GM12878 (cell line): ENCODE measurements at regions not wholly inside any gene's neighbourhood (a gene's known extent, or its start where the extent isn't known, plus 50 kb on each side); places are given as distances from the start of the nearest gene placed in this dataset.

Experiments
- ATAC-seq: fragments of 200-7000 bp; cut with Tn5 transposase; 3 replicates; pipeline ENCODE4 v1.9.1; 2020; ENCODE audit warnings: mild to moderate bottlenecking, moderate library complexity
- BruUV-seq: library from RNA; stranded (reverse); fragments of 400-500 nt; replicated peaks from 2 replicates; lab custom pipeline; 2021; lab: Mats Ljungman, UMichigan
- CTCF ChIA-PET: fragments of 300-600 bp; sonication (Branson Sonifier 250); formaldehyde crosslinking; extraction: SDS; loops from one replicate; lab custom pipeline; 2021; ENCODE audit warnings: inconsistent platforms; lab: Yijun Ruan, JAX
- POLR2A ChIA-PET: fragments of 350-600 bp; formaldehyde crosslinking; extraction: SDS; loops from one replicate; lab custom pipeline; 2021; ENCODE audit warnings: inconsistent platforms; lab: Charles Lee
- RAD21 ChIA-PET: fragments of 300-600 bp; sonication (Branson Sonifier 250); formaldehyde crosslinking; loops from one replicate; lab custom pipeline; 2023; ENCODE audit warnings: antibody characterized with exemption; ENCODE audit not compliant: unreplicated experiment; lab: Charles Lee
- SMC1A ChIA-PET: fragments of 300-600 bp; sonication (Branson Sonifier 250); formaldehyde crosslinking; loops from one replicate; lab custom pipeline; 2023; ENCODE audit not compliant: unreplicated experiment, uncharacterized antibody; lab: Charles Lee
- DNase-seq: peaks from one replicate; pipeline ENCODE4 v3.0.0-alpha.2; 2011; ENCODE audit warnings: low read depth, low spot score
- FAIRE-seq: peaks from 3 replicates; lab custom pipeline; 2011; peaks lifted over from hg19 to GRCh38; lab: Jason Lieb, UNC
- H2AFZ ChIP-seq: 2 replicates; pipeline ENCODE4 v1.6.0; 2011; ENCODE audit warnings: low read depth, low read length, control low read depth; ENCODE audit not compliant: control insufficient read depth
- H3K27ac ChIP-seq: 2 replicates; pipeline ENCODE4 v1.5.1; 2011; ENCODE audit warnings: control low read depth; ENCODE audit not compliant: control insufficient read depth, insufficient read depth
- H3K27me3 ChIP-seq, 2 experiments: replicated peaks in 1 of 2; 2 replicates each; pipeline versions ENCODE4 v1.6.0 to v1.6.1; 2011; ENCODE audit warnings: low read length in 1 of 2; ENCODE audit not compliant: control insufficient read depth in 2 of 2, insufficient read depth in 2 of 2
- H3K36me3 ChIP-seq, 2 experiments: 2 replicates each; pipeline ENCODE4 v1.5.1; 2011; ENCODE audit warnings: low read length in 1 of 2; ENCODE audit not compliant: control insufficient read depth in 2 of 2, insufficient read depth in 2 of 2
- H3K4me1 ChIP-seq: 2 replicates; pipeline ENCODE4 v1.6.1; 2011; ENCODE audit warnings: mild to moderate bottlenecking, low read length, moderate library complexity, mixed read lengths; ENCODE audit not compliant: control insufficient read depth, insufficient read depth
- H3K4me2 ChIP-seq: 2 replicates; pipeline ENCODE4 v1.6.0; 2011; ENCODE audit warnings: control low read depth; ENCODE audit not compliant: control insufficient read depth, insufficient read depth
- H3K4me3 ChIP-seq: fragments of 200-600 bp; sonication (generic); 2 replicates; pipeline ENCODE4 v1.5.1; 2016
- H3K79me2 ChIP-seq: 2 replicates; pipeline ENCODE4 v1.6.0; 2011; ENCODE audit warnings: low read length; ENCODE audit not compliant: control insufficient read depth, insufficient read depth
- H3K9ac ChIP-seq: 2 replicates; pipeline ENCODE4 v1.8.0; 2011; ENCODE audit warnings: low read length, control low read depth, mixed read lengths; ENCODE audit not compliant: control insufficient read depth, insufficient read depth
- H3K9me3 ChIP-seq: replicated peaks from 3 replicates; pipeline ENCODE4 v1.5.1; 2011; ENCODE audit warnings: mild to moderate bottlenecking, low read length; ENCODE audit not compliant: control insufficient read depth, insufficient read depth
- H4K20me1 ChIP-seq: 2 replicates; pipeline ENCODE4 v1.6.0; 2011; ENCODE audit not compliant: control insufficient read depth, insufficient read depth
- EZH2 ChIP-seq: IDR thresholded peaks from 2 replicates; pipeline ENCODE4 v1.6.1; 2012; ENCODE audit warnings: low read depth, mild to moderate bottlenecking, control low read depth, inconsistent platforms, low read length, borderline replicate concordance; ENCODE audit not compliant: control insufficient read depth
- HDAC2 ChIP-seq: fragments of 200-600 bp; sonication (generic); IDR thresholded peaks from 2 replicates; pipeline ENCODE4 v1.6.1; 2017
- POLR2AphosphoS5 ChIP-seq: IDR thresholded peaks from 2 replicates; pipeline ENCODE4 v1.6.1; 2011; ENCODE audit warnings: mild to moderate bottlenecking, low read length, inconsistent platforms
- SMC3 ChIP-seq: IDR thresholded peaks from 2 replicates; pipeline ENCODE4 v1.6.1; 2011; ENCODE audit warnings: low read length, improper control_type of control experiment, borderline replicate concordance
- SPI1 ChIP-seq: IDR thresholded peaks from 2 replicates; pipeline ENCODE4 v1.6.1; 2011; ENCODE audit warnings: low read depth, mild to moderate bottlenecking, low read length, moderate library complexity, borderline replicate concordance; ENCODE audit not compliant: insufficient read depth
- WGBS: methylation state at CpG from one replicate; pipeline ENCODE4 v1.1.6; 2016; ENCODE audit warnings: low lambda C conversion rate; ENCODE audit not compliant: insufficient replicate concordance, insufficient coverage; ENCODE audit errors: missing lambda C conversion rate; 5-methylcytosine and 5-hydroxymethylcytosine counted together
- in situ Hi-C: fragments of 300-500 bp; cut with MboI; formaldehyde crosslinking; loops from 9 replicates; pipeline ENCODE4 v1.14.3; 2018; ENCODE audit warnings: mixed read lengths
- intact Hi-C: fragments of 100-400 bp; cut with micrococcal nuclease; formaldehyde crosslinking; loops from one replicate; pipeline ENCODE4 v1.14.2; 2022; ENCODE audit not compliant: unreplicated experiment
- TF ChIP-seq, protein P1 (sequence below): IDR thresholded peaks from 2 replicates; pipeline ENCODE4 v1.6.1; 2012; ENCODE audit warnings: mild to moderate bottlenecking, low read depth, low read length

DNA sequence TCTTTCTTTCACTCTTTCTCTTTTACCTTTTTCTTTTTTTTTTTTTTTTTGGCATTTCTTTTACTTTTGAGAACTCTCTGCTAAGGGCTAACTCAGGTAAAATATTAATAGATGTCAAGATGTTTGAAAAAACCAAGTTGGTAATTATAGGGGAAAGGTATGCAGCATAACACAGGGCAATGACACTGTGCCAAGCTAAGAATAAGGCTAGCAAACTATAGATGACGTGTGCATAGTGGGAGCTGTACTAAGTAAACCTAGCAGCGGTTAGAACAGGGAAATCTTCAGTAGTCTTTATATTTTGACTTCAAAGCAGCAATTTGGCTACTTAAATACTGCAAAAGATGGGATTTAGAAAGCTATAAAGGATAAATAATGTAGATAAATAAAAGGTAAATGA lies 415.4 kb upstream of the RGPD4 start:
- H3K4me2 ChIP-seq, result no peak overlapping the region
- H3K36me3 ChIP-seq, result no peaks in the 10 kb centered on the region
- H4K20me1 ChIP-seq, result no peaks in the 10 kb centered on the region
- SMC1A ChIA-PET, result no interaction called here
- WGBS, result 0% methylated on average over 2 of the region's 2 CpGs
- no peaks in the 10 kb centered on the region for H3K4me1 ChIP-seq
- ATAC-seq (no peak), DNase-seq (no peak), FAIRE-seq (no peak)
- TF ChIP-seq SPI1, result no peak
- no peak for TF ChIP-seq POLR2AphosphoS5
- TF ChIP-seq, protein P1, sequence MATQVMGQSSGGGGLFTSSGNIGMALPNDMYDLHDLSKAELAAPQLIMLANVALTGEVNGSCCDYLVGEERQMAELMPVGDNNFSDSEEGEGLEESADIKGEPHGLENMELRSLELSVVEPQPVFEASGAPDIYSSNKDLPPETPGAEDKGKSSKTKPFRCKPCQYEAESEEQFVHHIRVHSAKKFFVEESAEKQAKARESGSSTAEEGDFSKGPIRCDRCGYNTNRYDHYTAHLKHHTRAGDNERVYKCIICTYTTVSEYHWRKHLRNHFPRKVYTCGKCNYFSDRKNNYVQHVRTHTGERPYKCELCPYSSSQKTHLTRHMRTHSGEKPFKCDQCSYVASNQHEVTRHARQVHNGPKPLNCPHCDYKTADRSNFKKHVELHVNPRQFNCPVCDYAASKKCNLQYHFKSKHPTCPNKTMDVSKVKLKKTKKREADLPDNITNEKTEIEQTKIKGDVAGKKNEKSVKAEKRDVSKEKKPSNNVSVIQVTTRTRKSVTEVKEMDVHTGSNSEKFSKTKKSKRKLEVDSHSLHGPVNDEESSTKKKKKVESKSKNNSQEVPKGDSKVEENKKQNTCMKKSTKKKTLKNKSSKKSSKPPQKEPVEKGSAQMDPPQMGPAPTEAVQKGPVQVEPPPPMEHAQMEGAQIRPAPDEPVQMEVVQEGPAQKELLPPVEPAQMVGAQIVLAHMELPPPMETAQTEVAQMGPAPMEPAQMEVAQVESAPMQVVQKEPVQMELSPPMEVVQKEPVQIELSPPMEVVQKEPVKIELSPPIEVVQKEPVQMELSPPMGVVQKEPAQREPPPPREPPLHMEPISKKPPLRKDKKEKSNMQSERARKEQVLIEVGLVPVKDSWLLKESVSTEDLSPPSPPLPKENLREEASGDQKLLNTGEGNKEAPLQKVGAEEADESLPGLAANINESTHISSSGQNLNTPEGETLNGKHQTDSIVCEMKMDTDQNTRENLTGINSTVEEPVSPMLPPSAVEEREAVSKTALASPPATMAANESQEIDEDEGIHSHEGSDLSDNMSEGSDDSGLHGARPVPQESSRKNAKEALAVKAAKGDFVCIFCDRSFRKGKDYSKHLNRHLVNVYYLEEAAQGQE, result no peak
- no peak for TF ChIP-seq SMC3
- no peak for TF ChIP-seq HDAC2
- TF ChIP-seq EZH2, result no peak
- CTCF ChIA-PET, result interaction anchor here (0.7 kb wide), 1 partner anchor 12 kb away, joined by 4 read pairs; no protein-coding TSS in a partner anchor
- RAD21 ChIA-PET, result no interaction called here
- H3K27ac ChIP-seq, result no peak overlapping the region
- H2AFZ ChIP-seq, result no peak overlapping the region
- intact Hi-C loops, result no loop called here
- no peak overlapping the region for H3K4me3 ChIP-seq
- H3K9ac ChIP-seq, result no peak overlapping the region
- no peaks in the 10 kb centered on the region for H3K9me3 ChIP-seq
- BruUV-seq, result no TSS peak
- in situ Hi-C loops, result no loop called here
- no peaks in the 10 kb centered on the region for H3K79me2 ChIP-seq
- H3K27me3 ChIP-seq, result no peaks in the 10 kb centered on the region
- POLR2A ChIA-PET, result no interaction called here
